Retina (tissue), 1 donor: ENCODE measurements at regions not wholly inside any gene's neighbourhood (a gene's known extent, or its start where the extent isn't known, plus 50 kb on each side); places are given as distances from the start of the nearest gene placed in this dataset.
"Not testable (repeated sequence)": the region's sequence is repeated elsewhere in the genome, so short reads cannot be mapped to it uniquely, and the experiment has no call there.

Source experiments
- DNase-seq: peaks from one replicate; pipeline ENCODE4 v3.0.0-alpha.2; 2016

GRCh38 chr13:111629016-111629415 is 308.6 kb downstream of the TEX29 start:
- DNase-seq, result no peak

- DNase-seq, result no peak
These were observed 309.0 kb downstream of the TEX29 start for GRCh38 chr13:111629457-111629856.

- peak; percentile 75 for DNase-seq
These were observed 309.5 kb downstream of the TEX29 start for GRCh38 chr13:111629926-111630325.

- DNase-seq, result no peak
These were observed 310.0 kb downstream of the TEX29 start for GRCh38 chr13:111630406-111630805.

GRCh38 chr13:111631271-111631670 is 310.8 kb downstream of the TEX29 start:
- DNase-seq, result not testable (repeated sequence)

- no peak for DNase-seq
These were observed 312.5 kb downstream of the TEX29 start for GRCh38 chr13:111632906-111633305.

- DNase-seq, result no peak
These were observed 313.0 kb downstream of the TEX29 start for GRCh38 chr13:111633401-111633800.

GRCh38 chr13:111634410-111634809 is 314.0 kb downstream of the TEX29 start:
- no peak for DNase-seq

GRCh38 chr13:111636271-111636670 is 315.8 kb downstream of the TEX29 start:
- no peak for DNase-seq

- DNase-seq, result no peak
These were observed 316.4 kb downstream of the TEX29 start for GRCh38 chr13:111636804-111637203.

GRCh38 chr13:111637365-111637764 is 316.9 kb downstream of the TEX29 start:
- no peak for DNase-seq

GRCh38 chr13:111638233-111638632 is 317.8 kb downstream of the TEX29 start:
- DNase-seq, result no peak

- DNase-seq, result no peak
These were observed 318.8 kb downstream of the TEX29 start for GRCh38 chr13:111639196-111639705.

GRCh38 chr13:111640006-111640405 is 319.6 kb downstream of the TEX29 start:
- DNase-seq, result no peak

GRCh38 chr13:111640476-111640875 is 320.0 kb downstream of the TEX29 start:
- DNase-seq, result no peak

GRCh38 chr13:111642156-111642767 is 321.8 kb downstream of the TEX29 start:
- DNase-seq, result no peak

GRCh38 chr13:111644750-111645149 is 324.3 kb downstream of the TEX29 start:
- DNase-seq, result no peak

GRCh38 chr13:111645198-111645597 is 324.8 kb downstream of the TEX29 start:
- DNase-seq, result no peak

- no peak for DNase-seq
These were observed 325.4 kb downstream of the TEX29 start for GRCh38 chr13:111645598-111646455.

GRCh38 chr13:111646456-111646855 is 326.0 kb downstream of the TEX29 start:
- DNase-seq, result no peak

- no peak for DNase-seq
These were observed 328.4 kb downstream of the TEX29 start for GRCh38 chr13:111648885-111649284.

- no peak for DNase-seq
These were observed 330.2 kb downstream of the TEX29 start for GRCh38 chr13:111650626-111651025.

- no peak for DNase-seq
These were observed 332.2 kb downstream of the TEX29 start for GRCh38 chr13:111652676-111653075.

- no peak for DNase-seq
These were observed 334.1 kb downstream of the TEX29 start for GRCh38 chr13:111654531-111654930.
